Gastrocnemius medialis (tissue), 4 donors: ENCODE measurements at regions not wholly inside any gene's neighbourhood (a gene's known extent, or its start where the extent isn't known, plus 50 kb on each side); places are given as distances from the start of the nearest gene placed in this dataset.

Experiments
- ATAC-seq, 2 donors: fragments of 150-250 bp; one replicate each; pipeline ENCODE4 v1.9.1; 2016
- DNase-seq, 2 donors: peaks; one replicate each; pipeline ENCODE4 v3.0.0-alpha.2; 2019
- H3K27ac ChIP-seq, 4 donors: fragments of 200-600 bp; sonication (generic); 1 replicate in 1 of 4; 2 replicates in 3 of 4; pipeline ENCODE4 v1.5.1; 2016 to 2018; ENCODE audit warnings: mild to moderate bottlenecking in 2 of 4, moderate library complexity in 1 of 4
- H3K27me3 ChIP-seq, 3 donors: fragments of 200-600 bp; sonication (generic) in 2 of 3; 1 replicate in 1 of 3; 2 replicates in 2 of 3; pipeline versions ENCODE4 v1.5.1 to v1.6.0; 2016 to 2019; ENCODE audit warnings: mild to moderate bottlenecking in 1 of 3, moderate library complexity in 1 of 3
- H3K36me3 ChIP-seq, 2 donors: fragments of 200-600 bp; sonication (generic) in 1 of 2; one replicate each; pipeline ENCODE4 v1.5.1; 2017 to 2018
- H3K4me1 ChIP-seq, 2 donors: fragments of 200-600 bp; sonication (generic) in 1 of 2; one replicate each; pipeline ENCODE4 v1.5.1; 2016 to 2017; ENCODE audit warnings: mild to moderate bottlenecking in 2 of 2
- H3K4me3 ChIP-seq, 4 donors: fragments of 200-600 bp; sonication (generic) in 3 of 4; 1 replicate in 1 of 4; 2 replicates in 3 of 4; pipeline ENCODE4 v1.5.1; 2016 to 2019; ENCODE audit warnings: mild to moderate bottlenecking in 2 of 4
- H3K9me3 ChIP-seq, 3 donors: fragments of 200-600 bp; sonication (generic) in 2 of 3; 1 replicate in 1 of 3; 2 replicates in 2 of 3; pipeline ENCODE4 v1.5.1; 2016 to 2019
- CTCF ChIP-seq, 5 experiments: fragments of 450-650 bp in 3 of 5; fragments of 200-600 bp in 2 of 5; sonication (generic) in 2 of 5; IDR thresholded peaks in 4 of 5; conservative IDR thresholded peaks in 1 of 5; 1 replicate in 4 of 5; 2 replicates in 1 of 5; pipeline ENCODE4 v1.5.1; 2016 to 2019; ENCODE audit warnings: antibody characterized with exemption in 5 of 5, mild to moderate bottlenecking in 3 of 5, moderate library complexity in 3 of 5
- POLR2A ChIP-seq, 2 donors: fragments of 450-650 bp; IDR thresholded peaks; one replicate each; pipeline ENCODE4 v1.6.1; 2017; ENCODE audit warnings: antibody characterized with exemption in 2 of 2, mild to moderate bottlenecking in 2 of 2, moderate library complexity in 2 of 2
- in situ Hi-C, 4 donors: fragments of 200-750 bp; cut with MboI; loops; one replicate each; pipeline versions ENCODE4 v1.15.0 to v1.8.0; 2017; ENCODE audit warnings: low sequenced_read_pairs in 4 of 4
- intact Hi-C: fragments of 100-400 bp; cut with DNase I; formaldehyde crosslinking; loops from one replicate; pipeline ENCODE4 v1.15.1; 2023; ENCODE audit warnings: low total_unique reads

GRCh38 chr14:38391334-38391733, 135.4 kb upstream of the CLEC14A start:
- H3K27me3 ChIP-seq = no peaks in the 10 kb centered on the region
- H3K4me3 ChIP-seq = no peak overlapping the region
- H3K27ac ChIP-seq = peak overlapping the region in 2 of 4 donors; percentile 44 to 51
- no peak for DNase-seq
- no peaks in the 10 kb centered on the region for H3K4me1 ChIP-seq
- H3K9me3 ChIP-seq = no peaks in the 10 kb centered on the region
- intact Hi-C loops = no loop called here
- in situ Hi-C loops = no loop called here
- no peak for TF ChIP-seq POLR2A (IDR thresholded peaks at IDR 0.05)
- TF ChIP-seq CTCF (IDR thresholded peaks at IDR 0.05 in 4 of 5, conservative IDR thresholded peaks at IDR 0.05 in 1 of 5) = no peak
- H3K36me3 ChIP-seq = no peaks in the 10 kb centered on the region
- peak in 1 of 2 donors; percentile 41 for ATAC-seq

DNA sequence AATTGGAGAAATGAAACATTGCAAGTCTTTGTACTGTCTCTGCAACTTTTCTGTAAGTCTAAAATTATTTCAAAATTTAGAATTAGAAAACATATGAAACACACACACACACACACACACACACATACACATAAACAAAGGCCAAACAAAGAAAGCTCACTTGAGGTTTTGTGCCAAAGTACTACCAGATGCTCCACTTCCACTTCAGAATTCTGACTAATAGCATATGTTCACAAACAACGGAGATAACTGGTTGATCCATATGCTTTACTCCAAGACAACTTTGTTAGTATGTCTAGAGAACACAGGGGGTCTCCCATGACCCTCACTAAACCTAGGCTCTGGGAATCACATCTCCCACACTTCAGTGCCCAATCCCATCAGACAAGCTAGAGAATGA, 133.8 kb upstream of the CLEC14A start:
- H3K4me1 ChIP-seq = no peaks in the 10 kb centered on the region
- intact Hi-C loops = no loop called here
- ATAC-seq = no peak
- H3K9me3 ChIP-seq = no peaks in the 10 kb centered on the region
- H3K4me3 ChIP-seq = no peak overlapping the region
- in situ Hi-C loops = no loop called here
- no peak for TF ChIP-seq POLR2A (IDR thresholded peaks at IDR 0.05)
- TF ChIP-seq CTCF (IDR thresholded peaks at IDR 0.05 in 4 of 5, conservative IDR thresholded peaks at IDR 0.05 in 1 of 5) = no peak
- DNase-seq = no peak
- H3K27me3 ChIP-seq = no peaks in the 10 kb centered on the region
- no peaks in the 10 kb centered on the region for H3K36me3 ChIP-seq
- no peak overlapping the region for H3K27ac ChIP-seq

DNA sequence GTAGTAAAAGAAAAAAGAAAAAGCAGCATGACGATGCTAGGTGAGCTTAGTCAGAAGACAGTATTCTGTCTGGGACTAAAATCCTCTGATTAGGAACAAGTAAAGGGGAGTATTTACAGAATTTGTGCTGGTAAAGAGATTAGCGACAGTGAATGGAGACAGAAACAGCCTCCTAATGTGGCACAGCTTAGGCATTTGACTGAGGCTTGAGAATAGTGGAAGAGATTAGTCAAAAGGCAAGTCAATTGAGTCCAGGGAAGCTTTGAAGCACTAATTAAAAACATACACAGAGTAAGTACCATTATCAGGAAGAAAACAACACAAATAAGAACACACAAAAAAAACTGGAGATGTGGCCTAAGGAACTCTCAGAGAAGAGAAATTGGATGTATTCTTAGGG, 131.9 kb upstream of the CLEC14A start:
- no peaks in the 10 kb centered on the region for H3K36me3 ChIP-seq
- no peak for TF ChIP-seq CTCF (IDR thresholded peaks at IDR 0.05 in 4 of 5, conservative IDR thresholded peaks at IDR 0.05 in 1 of 5)
- TF ChIP-seq POLR2A (IDR thresholded peaks at IDR 0.05) = no peak
- H3K4me3 ChIP-seq = no peak overlapping the region
- ATAC-seq (no peak), DNase-seq (no peak)
- no peaks in the 10 kb centered on the region for H3K27me3 ChIP-seq
- no peaks in the 10 kb centered on the region for H3K4me1 ChIP-seq
- no peaks in the 10 kb centered on the region for H3K9me3 ChIP-seq
- in situ Hi-C loops (no loop called here), intact Hi-C loops (no loop called here)
- no peak overlapping the region for H3K27ac ChIP-seq

GRCh38 chr14:38385836-38386235, 129.9 kb upstream of the CLEC14A start:
- no peaks in the 10 kb centered on the region for H3K36me3 ChIP-seq
- H3K9me3 ChIP-seq = peaks cover 0 to 2% (median 0%) of the 10 kb centered on the region in 3 donors
- DNase-seq (no peak), ATAC-seq (no peak)
- H3K4me3 ChIP-seq = no peak overlapping the region
- H3K27me3 ChIP-seq = no peaks in the 10 kb centered on the region
- no peak overlapping the region for H3K27ac ChIP-seq
- no peak for TF ChIP-seq CTCF (IDR thresholded peaks at IDR 0.05 in 4 of 5, conservative IDR thresholded peaks at IDR 0.05 in 1 of 5)
- no peak for TF ChIP-seq POLR2A (IDR thresholded peaks at IDR 0.05)
- H3K4me1 ChIP-seq = no peaks in the 10 kb centered on the region
- intact Hi-C loops = no loop called here
- in situ Hi-C loops = no loop called here

DNA sequence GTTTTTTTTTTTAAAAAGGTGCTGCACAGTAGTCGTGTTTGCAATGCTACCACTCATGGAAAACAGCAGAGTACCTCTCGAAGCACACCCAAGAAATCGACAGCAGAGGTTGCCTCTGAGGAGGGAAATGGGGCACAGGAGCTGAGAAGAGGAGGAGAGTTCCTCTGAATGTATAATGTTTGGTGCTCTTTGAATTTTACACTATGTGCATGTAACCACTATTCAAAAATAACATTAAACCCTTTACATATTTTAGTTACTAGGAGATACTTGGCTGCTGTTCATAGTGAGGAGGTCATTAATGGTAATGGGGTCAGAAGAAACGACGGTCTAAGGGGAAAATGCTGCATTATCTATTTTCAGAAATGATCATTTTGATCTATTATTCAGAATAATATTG, 129.4 kb upstream of the CLEC14A start:
- H3K36me3 ChIP-seq = no peaks in the 10 kb centered on the region
- H3K4me1 ChIP-seq = no peaks in the 10 kb centered on the region
- peaks cover 0 to 4% (median 0%) of the 10 kb centered on the region in 3 donors for H3K9me3 ChIP-seq
- in situ Hi-C loops = no loop called here
- H3K4me3 ChIP-seq = no peak overlapping the region
- no peaks in the 10 kb centered on the region for H3K27me3 ChIP-seq
- TF ChIP-seq POLR2A (IDR thresholded peaks at IDR 0.05) (no peak), CTCF (IDR thresholded peaks at IDR 0.05 in 4 of 5, conservative IDR thresholded peaks at IDR 0.05 in 1 of 5) (no peak)
- DNase-seq (no peak), ATAC-seq (no peak)
- H3K27ac ChIP-seq = no peak overlapping the region
- intact Hi-C loops = no loop called here
